ENCODE measurements at regions not wholly inside any gene's neighbourhood (a gene's known extent, or its start where the extent isn't known, plus 50 kb on each side); places are given as distances from the start of the nearest gene placed in this dataset.
A peak's percentile ranks its signal among the peaks of the same experiment; 100 is the strongest.

GRCh38 chr12:77299910-77300669 is 234.7 kb upstream of the E2F7 start:
- no peaks in the 10 kb centered on the region for H3K36me3 ChIP-seq (ENCODE audit: control insufficient read depth in 3 of 3, insufficient read depth in 2 of 3, low read depth in 1 of 3, low read length in 3 of 3)
- no peaks in the 10 kb centered on the region for H3K27me3 ChIP-seq (ENCODE audit: control insufficient read depth in 3 of 3, insufficient read depth in 3 of 3, low read length in 3 of 3)
- DNase-seq = no peak
- peak overlapping the region in 1 of 3 donors; percentile 44 for H3K27ac ChIP-seq (ENCODE audit: low read depth in 1 of 3, low read length in 2 of 3)
- H3K4me1 ChIP-seq (ENCODE audit: control insufficient read depth in 3 of 3, insufficient read depth in 2 of 3, low read depth in 1 of 3, low read length in 2 of 3) = peaks cover 0 to 4% (median 0%) of the 10 kb centered on the region in 3 donors
- 74 to 78% (median 77%) methylated on average over 4 of the region's 4 CpGs for WGBS, 3 donors
- FAIRE-seq = no peak
- H3K4me3 ChIP-seq (ENCODE audit: low read depth in 1 of 3, low read length in 3 of 3) = no peak overlapping the region
- no peaks in the 10 kb centered on the region for H3K9me3 ChIP-seq (ENCODE audit: control insufficient read depth in 2 of 2, insufficient read depth in 1 of 2, low read depth in 1 of 2, low read length in 1 of 2)

- H3K27ac ChIP-seq (ENCODE audit: low read depth in 1 of 3, low read length in 2 of 3) = no peak overlapping the region
- no peak for FAIRE-seq
- peaks cover 0 to 4% (median 0%) of the 10 kb centered on the region in 3 donors for H3K4me1 ChIP-seq (ENCODE audit: control insufficient read depth in 3 of 3, insufficient read depth in 2 of 3, low read depth in 1 of 3, low read length in 2 of 3)
- H3K9me3 ChIP-seq (ENCODE audit: control insufficient read depth in 2 of 2, insufficient read depth in 1 of 2, low read depth in 1 of 2, low read length in 1 of 2) = no peaks in the 10 kb centered on the region
- 82 to 91% (median 85%) methylated on average over 3 of the region's 3 CpGs for WGBS, 3 donors
- no peaks in the 10 kb centered on the region for H3K36me3 ChIP-seq (ENCODE audit: control insufficient read depth in 3 of 3, insufficient read depth in 2 of 3, low read depth in 1 of 3, low read length in 3 of 3)
- no peak overlapping the region for H3K4me3 ChIP-seq (ENCODE audit: low read depth in 1 of 3, low read length in 3 of 3)
- no peak for DNase-seq
- no peaks in the 10 kb centered on the region for H3K27me3 ChIP-seq (ENCODE audit: control insufficient read depth in 3 of 3, insufficient read depth in 3 of 3, low read length in 3 of 3)
Observed at GRCh38 chr12:77299001-77299400, 233.6 kb upstream of the E2F7 start.

- Histone ChIP-seq H3K36me3 (ENCODE audit: control insufficient read depth in 3 of 3, insufficient read depth in 2 of 3, low read depth in 1 of 3, low read length in 3 of 3) (no peaks in the 10 kb centered on the region), H3K27me3 (ENCODE audit: control insufficient read depth in 3 of 3, insufficient read depth in 3 of 3, low read length in 3 of 3) (no peaks in the 10 kb centered on the region), H3K9me3 (ENCODE audit: control insufficient read depth in 2 of 2, insufficient read depth in 1 of 2, low read depth in 1 of 2, low read length in 1 of 2) (no peaks in the 10 kb centered on the region), H3K27ac (ENCODE audit: low read depth in 1 of 3, low read length in 2 of 3) (no peak overlapping the region), H3K4me3 (ENCODE audit: low read depth in 1 of 3, low read length in 3 of 3) (no peak overlapping the region), H3K4me1 (ENCODE audit: control insufficient read depth in 3 of 3, insufficient read depth in 2 of 3, low read depth in 1 of 3, low read length in 2 of 3) (peaks cover 0 to 5% (median 0%) of the 10 kb centered on the region in 3 donors)
- WGBS, 3 donors = 74 to 85% (median 80%) methylated on average over 1 of the region's 1 CpG
- FAIRE-seq = no peak
- peak in 1 of 2 donors; percentile 13 for DNase-seq
Observed at GRCh38 chr12:77294016-77294415, 228.6 kb upstream of the E2F7 start.

- no peak for DNase-seq
- Histone ChIP-seq H3K4me1 (ENCODE audit: control insufficient read depth in 3 of 3, insufficient read depth in 2 of 3, low read depth in 1 of 3, low read length in 2 of 3) (no peaks in the 10 kb centered on the region), H3K4me3 (ENCODE audit: low read depth in 1 of 3, low read length in 3 of 3) (no peak overlapping the region), H3K36me3 (ENCODE audit: control insufficient read depth in 3 of 3, insufficient read depth in 2 of 3, low read depth in 1 of 3, low read length in 3 of 3) (no peaks in the 10 kb centered on the region), H3K27me3 (ENCODE audit: control insufficient read depth in 3 of 3, insufficient read depth in 3 of 3, low read length in 3 of 3) (no peaks in the 10 kb centered on the region), H3K9me3 (ENCODE audit: control insufficient read depth in 2 of 2, insufficient read depth in 1 of 2, low read depth in 1 of 2, low read length in 1 of 2) (no peaks in the 10 kb centered on the region), H3K27ac (ENCODE audit: low read depth in 1 of 3, low read length in 2 of 3) (no peak overlapping the region)
- WGBS, 3 donors = 75 to 88% (median 84%) methylated on average over 1 of the region's 1 CpG
- FAIRE-seq = no peak
Observed at GRCh38 chr12:77274926-77275325, 209.6 kb upstream of the E2F7 start.

- Histone ChIP-seq H3K9me3 (ENCODE audit: control insufficient read depth in 2 of 2, insufficient read depth in 1 of 2, low read depth in 1 of 2, low read length in 1 of 2) (no peaks in the 10 kb centered on the region), H3K4me3 (ENCODE audit: low read depth in 1 of 3, low read length in 3 of 3) (no peak overlapping the region), H3K27me3 (ENCODE audit: control insufficient read depth in 3 of 3, insufficient read depth in 3 of 3, low read length in 3 of 3) (no peaks in the 10 kb centered on the region), H3K36me3 (ENCODE audit: control insufficient read depth in 3 of 3, insufficient read depth in 2 of 3, low read depth in 1 of 3, low read length in 3 of 3) (no peaks in the 10 kb centered on the region), H3K27ac (ENCODE audit: low read depth in 1 of 3, low read length in 2 of 3) (no peak overlapping the region), H3K4me1 (ENCODE audit: control insufficient read depth in 3 of 3, insufficient read depth in 2 of 3, low read depth in 1 of 3, low read length in 2 of 3) (no peaks in the 10 kb centered on the region)
- 45 to 69% (median 56%) methylated on average over 1 of the region's 1 CpG for WGBS, 3 donors
- FAIRE-seq (no peak), DNase-seq (no peak)
Observed at GRCh38 chr12:77273898-77274297, 208.5 kb upstream of the E2F7 start.

GRCh38 chr12:77256956-77257355 is 191.6 kb upstream of the E2F7 start:
- no peaks in the 10 kb centered on the region for H3K36me3 ChIP-seq (ENCODE audit: control insufficient read depth in 3 of 3, insufficient read depth in 2 of 3, low read depth in 1 of 3, low read length in 3 of 3)
- no peak overlapping the region for H3K27ac ChIP-seq (ENCODE audit: low read depth in 1 of 3, low read length in 2 of 3)
- H3K9me3 ChIP-seq (ENCODE audit: control insufficient read depth in 2 of 2, insufficient read depth in 1 of 2, low read depth in 1 of 2, low read length in 1 of 2) = peaks cover 0 to 7% of the 10 kb centered on the region in 2 donors
- H3K27me3 ChIP-seq (ENCODE audit: control insufficient read depth in 3 of 3, insufficient read depth in 3 of 3, low read length in 3 of 3) = no peaks in the 10 kb centered on the region
- no peak overlapping the region for H3K4me3 ChIP-seq (ENCODE audit: low read depth in 1 of 3, low read length in 3 of 3)
- no peak for DNase-seq
- no peak for FAIRE-seq
- no peaks in the 10 kb centered on the region for H3K4me1 ChIP-seq (ENCODE audit: control insufficient read depth in 3 of 3, insufficient read depth in 2 of 3, low read depth in 1 of 3, low read length in 2 of 3)
- 36 to 40% (median 37%) methylated on average over 1 of the region's 1 CpG for WGBS, 3 donors

GRCh38 chr12:77253321-77253720 is 188.0 kb upstream of the E2F7 start:
- Histone ChIP-seq H3K4me3 (ENCODE audit: low read depth in 1 of 3, low read length in 3 of 3) (no peak overlapping the region), H3K4me1 (ENCODE audit: control insufficient read depth in 3 of 3, insufficient read depth in 2 of 3, low read depth in 1 of 3, low read length in 2 of 3) (no peaks in the 10 kb centered on the region), H3K36me3 (ENCODE audit: control insufficient read depth in 3 of 3, insufficient read depth in 2 of 3, low read depth in 1 of 3, low read length in 3 of 3) (no peaks in the 10 kb centered on the region), H3K27ac (ENCODE audit: low read depth in 1 of 3, low read length in 2 of 3) (no peak overlapping the region), H3K9me3 (ENCODE audit: control insufficient read depth in 2 of 2, insufficient read depth in 1 of 2, low read depth in 1 of 2, low read length in 1 of 2) (no peaks in the 10 kb centered on the region), H3K27me3 (ENCODE audit: control insufficient read depth in 3 of 3, insufficient read depth in 3 of 3, low read length in 3 of 3) (no peaks in the 10 kb centered on the region)
- WGBS, 3 donors = 11 to 41% (median 20%) methylated on average over 2 of the region's 2 CpGs
- DNase-seq = peak in 1 of 2 donors; percentile 6
- FAIRE-seq = no peak

- Histone ChIP-seq H3K27me3 (ENCODE audit: control insufficient read depth in 3 of 3, insufficient read depth in 3 of 3, low read length in 3 of 3) (no peaks in the 10 kb centered on the region), H3K4me3 (ENCODE audit: low read depth in 1 of 3, low read length in 3 of 3) (no peak overlapping the region), H3K36me3 (ENCODE audit: control insufficient read depth in 3 of 3, insufficient read depth in 2 of 3, low read depth in 1 of 3, low read length in 3 of 3) (no peaks in the 10 kb centered on the region), H3K9me3 (ENCODE audit: control insufficient read depth in 2 of 2, insufficient read depth in 1 of 2, low read depth in 1 of 2, low read length in 1 of 2) (no peaks in the 10 kb centered on the region), H3K27ac (ENCODE audit: low read depth in 1 of 3, low read length in 2 of 3) (no peak overlapping the region), H3K4me1 (ENCODE audit: control insufficient read depth in 3 of 3, insufficient read depth in 2 of 3, low read depth in 1 of 3, low read length in 2 of 3) (no peaks in the 10 kb centered on the region)
- WGBS, 3 donors = 69 to 84% (median 78%) methylated on average over 2 of the region's 2 CpGs
- no peak for DNase-seq
- no peak for FAIRE-seq
Observed at GRCh38 chr12:77251799-77252198, 186.4 kb upstream of the E2F7 start.

- no peak for FAIRE-seq
Observed at GRCh38 chr12:77249892-77250291, 184.5 kb upstream of the E2F7 start.

More at GRCh38 chr12:77249892-77250291, 184.5 kb upstream of the E2F7 start:
- no peak for DNase-seq
- Histone ChIP-seq H3K9me3 (ENCODE audit: control insufficient read depth in 2 of 2, insufficient read depth in 1 of 2, low read depth in 1 of 2, low read length in 1 of 2) (no peaks in the 10 kb centered on the region), H3K27ac (ENCODE audit: low read depth in 1 of 3, low read length in 2 of 3) (no peak overlapping the region), H3K36me3 (ENCODE audit: control insufficient read depth in 3 of 3, insufficient read depth in 2 of 3, low read depth in 1 of 3, low read length in 3 of 3) (no peaks in the 10 kb centered on the region), H3K4me1 (ENCODE audit: control insufficient read depth in 3 of 3, insufficient read depth in 2 of 3, low read depth in 1 of 3, low read length in 2 of 3) (no peaks in the 10 kb centered on the region), H3K4me3 (ENCODE audit: low read depth in 1 of 3, low read length in 3 of 3) (no peak overlapping the region), H3K27me3 (ENCODE audit: control insufficient read depth in 3 of 3, insufficient read depth in 3 of 3, low read length in 3 of 3) (no peaks in the 10 kb centered on the region)
- WGBS, 3 donors = 95 to 98% (median 97%) methylated on average over 5 of the region's 5 CpGs
